ENCODE measurements at regions not wholly inside any gene's neighbourhood (a gene's known extent, or its start where the extent isn't known, plus 50 kb on each side); places are given as distances from the start of the nearest gene placed in this dataset.

DNA sequence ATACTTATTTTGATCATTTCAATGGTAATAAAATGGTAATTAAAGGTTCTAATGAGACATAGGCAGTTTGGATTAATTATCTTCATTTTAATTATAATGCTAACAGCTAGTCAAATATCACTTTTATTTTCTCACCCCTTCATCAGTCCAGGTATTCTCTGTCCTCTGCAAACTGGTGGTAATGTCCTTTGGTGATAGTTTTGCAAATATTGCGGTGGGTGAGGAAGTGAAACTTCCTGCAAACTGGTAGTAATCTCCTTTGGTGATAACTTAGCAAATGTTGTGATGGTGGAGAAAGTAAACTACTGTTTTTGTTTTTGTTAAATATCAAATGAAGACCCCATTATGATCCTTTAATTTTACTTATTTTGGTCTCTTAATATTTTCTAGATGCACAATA is 209.0 kb downstream of the AMY1C start:
- Histone ChIP-seq H3K4me3 (ENCODE audit: low read length) (no peak overlapping the region), H3K4me2 (ENCODE audit: low read depth, low read length, poor library complexity, severe bottlenecking) (no peak overlapping the region), H3K36me3 (ENCODE audit: insufficient read depth, low read length) (no peaks in the 10 kb centered on the region), H3K9me3 (ENCODE audit: low read length) (peaks cover 25% of the 10 kb centered on the region), H3K9me2 (replicated peaks; ENCODE audit: insufficient read depth, low read length) (no peaks in the 10 kb centered on the region), H4K20me1 (ENCODE audit: insufficient read depth, low read depth, low read length) (no peaks in the 10 kb centered on the region), H3K4me1 (ENCODE audit: low read length) (no peaks in the 10 kb centered on the region), H3K27ac (ENCODE audit: low read length) (no peak overlapping the region), H3K27me3 (ENCODE audit: low read length) (no peaks in the 10 kb centered on the region), H3K79me2 (ENCODE audit: low read length) (no peaks in the 10 kb centered on the region), H3K9ac (ENCODE audit: low read length) (no peak overlapping the region), H2AFZ (ENCODE audit: low read length) (no peak overlapping the region)
- DNase-seq, result no peak

DNA sequence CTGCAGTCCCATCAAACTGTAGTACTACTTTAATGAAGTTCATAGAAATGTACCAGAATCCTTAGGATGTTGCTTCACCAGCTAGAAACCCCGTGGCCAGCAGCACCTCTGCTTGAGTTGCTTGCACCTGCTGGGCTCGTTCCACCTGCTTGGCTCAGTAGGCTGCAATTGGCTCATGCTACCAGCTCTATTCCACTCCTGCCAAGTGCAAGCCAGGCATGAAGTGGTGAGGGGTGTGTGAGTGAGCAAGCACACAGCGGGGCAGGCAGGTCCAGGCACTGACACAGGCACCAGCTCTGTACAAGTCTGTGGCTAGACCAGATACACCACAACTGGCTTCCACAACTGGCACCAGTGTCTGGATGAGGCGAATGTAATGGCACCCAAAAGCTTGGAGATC is 209.9 kb downstream of the AMY1C start:
- H3K9me3 ChIP-seq (ENCODE audit: low read length), result peaks cover 28% of the 10 kb centered on the region
- no peak overlapping the region for H2AFZ ChIP-seq (ENCODE audit: low read length)
- no peaks in the 10 kb centered on the region for H3K79me2 ChIP-seq (ENCODE audit: low read length)
- no peak overlapping the region for H3K9ac ChIP-seq (ENCODE audit: low read length)
- no peaks in the 10 kb centered on the region for H3K9me2 ChIP-seq (replicated peaks; ENCODE audit: insufficient read depth, low read length)
- no peaks in the 10 kb centered on the region for H4K20me1 ChIP-seq (ENCODE audit: insufficient read depth, low read depth, low read length)
- no peak overlapping the region for H3K4me2 ChIP-seq (ENCODE audit: low read depth, low read length, poor library complexity, severe bottlenecking)
- no peaks in the 10 kb centered on the region for H3K4me1 ChIP-seq (ENCODE audit: low read length)
- no peak overlapping the region for H3K27ac ChIP-seq (ENCODE audit: low read length)
- no peak overlapping the region for H3K4me3 ChIP-seq (ENCODE audit: low read length)
- no peaks in the 10 kb centered on the region for H3K27me3 ChIP-seq (ENCODE audit: low read length)
- H3K36me3 ChIP-seq (ENCODE audit: insufficient read depth, low read length), result no peaks in the 10 kb centered on the region
- DNase-seq, result no peak

DNA sequence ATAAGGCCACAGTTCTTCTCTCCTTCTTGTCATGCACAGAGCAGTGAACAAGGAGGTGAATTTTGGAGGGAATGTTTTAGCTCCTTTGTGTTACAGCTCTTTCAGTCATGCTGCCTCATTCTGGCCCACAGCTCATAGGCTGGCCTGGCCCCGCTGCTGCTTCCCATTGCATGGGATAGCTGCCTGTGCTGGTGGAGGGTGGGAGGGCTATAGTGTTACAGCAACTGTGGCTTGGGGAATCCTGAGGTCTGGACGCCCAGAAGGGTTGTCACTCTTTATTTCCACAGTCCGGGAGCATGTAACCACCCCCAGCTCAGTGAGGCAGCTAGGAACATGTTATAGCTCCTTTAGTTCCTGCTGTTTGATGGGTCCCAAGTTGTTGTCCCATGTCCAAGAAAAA is 210.3 kb downstream of the AMY1C start:
- Histone ChIP-seq H3K27me3 (ENCODE audit: low read length) (no peaks in the 10 kb centered on the region), H3K9me2 (replicated peaks; ENCODE audit: insufficient read depth, low read length) (no peaks in the 10 kb centered on the region), H3K36me3 (ENCODE audit: insufficient read depth, low read length) (no peaks in the 10 kb centered on the region), H3K4me2 (ENCODE audit: low read depth, low read length, poor library complexity, severe bottlenecking) (no peak overlapping the region), H3K4me1 (ENCODE audit: low read length) (no peaks in the 10 kb centered on the region), H3K9ac (ENCODE audit: low read length) (no peak overlapping the region), H3K4me3 (ENCODE audit: low read length) (no peak overlapping the region), H3K9me3 (ENCODE audit: low read length) (peaks cover 28% of the 10 kb centered on the region), H2AFZ (ENCODE audit: low read length) (no peak overlapping the region), H3K79me2 (ENCODE audit: low read length) (no peaks in the 10 kb centered on the region), H4K20me1 (ENCODE audit: insufficient read depth, low read depth, low read length) (no peaks in the 10 kb centered on the region), H3K27ac (ENCODE audit: low read length) (no peak overlapping the region)
- DNase-seq, result no peak

DNA sequence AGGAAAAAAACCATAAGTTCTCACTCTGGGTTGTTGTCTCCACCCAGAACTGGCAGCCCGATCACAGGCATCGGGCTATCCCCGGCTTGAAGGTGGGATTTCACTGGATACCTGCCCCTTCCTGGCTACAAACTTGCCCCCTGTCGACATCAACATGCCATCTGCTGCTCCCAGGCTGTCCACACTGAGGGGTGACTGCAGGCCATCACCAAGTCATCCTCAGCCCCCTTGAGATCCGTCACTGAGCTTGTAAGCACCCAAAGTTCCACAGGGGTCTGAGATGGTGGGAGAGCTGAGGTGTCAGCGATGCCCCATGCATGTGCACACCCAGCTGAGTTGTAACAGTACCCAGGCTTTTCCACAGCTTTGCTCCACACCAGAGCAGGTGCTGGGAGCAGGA is 211.0 kb downstream of the AMY1C start:
- Histone ChIP-seq H2AFZ (ENCODE audit: low read length) (no peak overlapping the region), H3K4me3 (ENCODE audit: low read length) (no peak overlapping the region), H3K4me2 (ENCODE audit: low read depth, low read length, poor library complexity, severe bottlenecking) (no peak overlapping the region), H4K20me1 (ENCODE audit: insufficient read depth, low read depth, low read length) (no peaks in the 10 kb centered on the region), H3K27me3 (ENCODE audit: low read length) (no peaks in the 10 kb centered on the region), H3K9me3 (ENCODE audit: low read length) (peaks cover 28% of the 10 kb centered on the region), H3K9ac (ENCODE audit: low read length) (no peak overlapping the region), H3K79me2 (ENCODE audit: low read length) (no peaks in the 10 kb centered on the region), H3K27ac (ENCODE audit: low read length) (no peak overlapping the region), H3K36me3 (ENCODE audit: insufficient read depth, low read length) (no peaks in the 10 kb centered on the region), H3K4me1 (ENCODE audit: low read length) (no peaks in the 10 kb centered on the region), H3K9me2 (replicated peaks; ENCODE audit: insufficient read depth, low read length) (no peaks in the 10 kb centered on the region)
- DNase-seq, result no peak

DNA sequence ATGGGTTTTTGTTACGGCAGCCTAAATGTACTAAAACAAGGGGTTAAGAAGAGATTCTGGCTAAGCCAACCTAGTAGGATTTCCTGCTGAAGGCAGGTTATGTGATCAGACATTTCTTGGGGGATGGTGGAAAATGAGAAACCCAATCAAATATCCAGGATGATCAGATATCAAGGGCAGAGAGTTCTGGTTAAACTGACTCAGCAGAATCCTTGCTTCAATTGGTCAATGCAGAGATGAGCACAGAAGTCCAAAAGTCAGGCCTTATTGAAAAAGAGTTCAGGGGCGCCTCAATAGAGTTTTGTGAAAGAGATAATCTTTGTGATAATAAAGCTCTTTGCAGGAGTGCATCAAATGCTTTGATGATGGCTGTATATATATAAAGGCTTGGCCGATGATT is 237.1 kb downstream of the AMY1C start:
- Histone ChIP-seq H4K20me1 (ENCODE audit: insufficient read depth, low read depth, low read length) (no peaks in the 10 kb centered on the region), H3K9ac (ENCODE audit: low read length) (no peak overlapping the region), H3K4me3 (ENCODE audit: low read length) (no peak overlapping the region)

DNA sequence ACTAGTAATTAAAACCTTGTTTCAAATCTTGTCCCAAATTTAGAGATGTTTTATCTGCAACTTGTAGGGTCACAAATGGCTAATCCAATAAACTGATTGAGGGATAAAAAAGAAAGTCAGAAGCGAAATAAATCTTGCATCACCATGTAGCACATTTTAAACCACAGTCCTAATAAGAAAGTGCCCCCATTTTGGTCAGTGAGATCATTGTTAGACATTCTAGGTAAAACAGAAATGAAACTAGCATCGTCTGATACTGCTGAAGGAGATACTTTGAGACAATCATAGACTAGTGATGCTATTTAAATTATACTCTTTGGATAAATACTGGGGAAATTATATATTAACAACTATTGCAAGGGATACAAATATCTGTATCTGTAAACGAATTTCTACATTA is 247.9 kb downstream of the AMY1C start:
- Histone ChIP-seq H3K36me3 (ENCODE audit: insufficient read depth, low read length) (no peaks in the 10 kb centered on the region), H3K4me2 (ENCODE audit: low read depth, low read length, poor library complexity, severe bottlenecking) (no peak overlapping the region), H3K79me2 (ENCODE audit: low read length) (no peaks in the 10 kb centered on the region), H3K4me1 (ENCODE audit: low read length) (no peaks in the 10 kb centered on the region), H3K27me3 (ENCODE audit: low read length) (no peaks in the 10 kb centered on the region), H3K9me2 (replicated peaks; ENCODE audit: insufficient read depth, low read length) (no peaks in the 10 kb centered on the region), H3K4me3 (ENCODE audit: low read length) (no peak overlapping the region), H3K27ac (ENCODE audit: low read length) (no peak overlapping the region), H3K9ac (ENCODE audit: low read length) (no peak overlapping the region), H2AFZ (ENCODE audit: low read length) (no peak overlapping the region), H4K20me1 (ENCODE audit: insufficient read depth, low read depth, low read length) (no peaks in the 10 kb centered on the region), H3K9me3 (ENCODE audit: low read length) (peaks cover 12% of the 10 kb centered on the region; the same call in 1 of the 2 replicates)
- DNase-seq, result no peak

More for the DNA sequence above, 237.1 kb downstream of the AMY1C start:
- Histone ChIP-seq H3K79me2 (ENCODE audit: low read length) (no peaks in the 10 kb centered on the region), H3K4me1 (ENCODE audit: low read length) (no peaks in the 10 kb centered on the region), H3K4me2 (ENCODE audit: low read depth, low read length, poor library complexity, severe bottlenecking) (no peak overlapping the region), H2AFZ (ENCODE audit: low read length) (no peak overlapping the region), H3K9me2 (replicated peaks; ENCODE audit: insufficient read depth, low read length) (no peaks in the 10 kb centered on the region), H3K27me3 (ENCODE audit: low read length) (no peaks in the 10 kb centered on the region), H3K9me3 (ENCODE audit: low read length) (peaks cover 7% of the 10 kb centered on the region; the same call in 1 of the 2 replicates), H3K36me3 (ENCODE audit: insufficient read depth, low read length) (no peaks in the 10 kb centered on the region), H3K27ac (ENCODE audit: low read length) (no peak overlapping the region)
- DNase-seq, result no peak

DNA sequence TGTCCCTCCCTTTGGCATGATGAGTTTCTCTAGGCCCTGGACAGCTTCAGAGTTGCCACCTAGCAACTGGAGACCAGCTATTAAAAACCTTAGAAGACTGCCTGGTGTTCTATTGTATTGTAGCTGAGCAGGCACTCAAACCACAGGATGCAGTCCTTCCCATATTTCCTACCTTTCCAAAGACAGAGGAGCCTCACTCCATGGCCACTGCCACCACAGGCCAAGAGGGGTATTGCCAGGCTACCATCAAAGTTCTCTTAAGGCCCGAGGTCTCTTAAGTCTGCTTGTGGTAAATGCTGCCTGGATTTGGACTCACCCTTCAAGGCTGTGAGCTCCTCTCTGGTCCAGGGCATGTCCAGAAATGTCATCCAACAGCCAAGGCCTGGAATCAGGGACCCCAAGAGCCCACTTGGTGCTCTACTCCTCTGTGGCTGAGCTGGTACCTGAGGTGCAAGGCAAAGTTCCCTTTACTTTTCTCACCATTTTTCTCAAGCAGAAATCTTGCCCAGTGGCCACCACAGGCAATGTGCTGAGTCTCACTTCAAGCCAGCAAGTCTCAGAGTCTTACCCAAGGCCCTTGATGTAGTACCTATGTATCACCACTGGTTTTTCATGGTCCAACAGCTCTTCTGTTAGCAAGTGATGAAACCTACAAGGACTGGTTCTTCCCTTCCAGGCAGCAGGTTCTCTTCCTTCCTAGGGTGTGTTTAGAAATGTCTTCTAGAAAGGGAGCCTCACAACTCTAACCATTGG is 269.4 kb downstream of the AMY1C start:
- no peak overlapping the region for H3K4me3 ChIP-seq (ENCODE audit: low read length)
- H3K79me2 ChIP-seq (ENCODE audit: low read length), result no peaks in the 10 kb centered on the region
- H3K9ac ChIP-seq (ENCODE audit: low read length), result no peak overlapping the region
- no peaks in the 10 kb centered on the region for H4K20me1 ChIP-seq (ENCODE audit: insufficient read depth, low read depth, low read length)
- no peaks in the 10 kb centered on the region for H3K9me2 ChIP-seq (replicated peaks; ENCODE audit: insufficient read depth, low read length)
- H3K4me2 ChIP-seq (ENCODE audit: low read depth, low read length, poor library complexity, severe bottlenecking), result no peak overlapping the region
- no peak for DNase-seq
- no peaks in the 10 kb centered on the region for H3K27me3 ChIP-seq (ENCODE audit: low read length)
- no peak overlapping the region for H2AFZ ChIP-seq (ENCODE audit: low read length)
- H3K27ac ChIP-seq (ENCODE audit: low read length), result no peak overlapping the region
- no peaks in the 10 kb centered on the region for H3K36me3 ChIP-seq (ENCODE audit: insufficient read depth, low read length)
- peaks cover 42% of the 10 kb centered on the region for H3K9me3 ChIP-seq (ENCODE audit: low read length)
- no peaks in the 10 kb centered on the region for H3K4me1 ChIP-seq (ENCODE audit: low read length)

DNA sequence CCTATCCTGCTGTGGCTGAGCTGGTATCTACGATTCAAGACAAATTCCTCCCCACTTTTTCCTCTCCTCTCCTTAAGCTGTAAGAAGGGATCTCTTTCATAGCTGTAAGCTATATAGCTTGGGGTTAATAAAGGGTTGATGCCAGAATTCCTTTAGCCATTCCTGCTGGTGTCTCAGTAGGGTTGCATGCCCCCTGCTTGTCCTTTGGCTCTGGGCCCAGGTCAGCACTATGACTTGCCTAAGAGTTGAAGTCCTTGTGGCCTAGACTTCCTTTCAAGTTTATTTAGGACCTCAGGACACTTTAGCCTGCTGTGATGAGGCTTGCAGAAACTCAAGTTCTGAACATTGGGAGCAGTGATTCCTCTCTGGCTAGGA is 270.0 kb downstream of the AMY1C start:
- Histone ChIP-seq H3K9me2 (replicated peaks; ENCODE audit: insufficient read depth, low read length) (no peaks in the 10 kb centered on the region), H3K9me3 (ENCODE audit: low read length) (peaks cover 44% of the 10 kb centered on the region), H2AFZ (ENCODE audit: low read length) (no peak overlapping the region), H3K36me3 (ENCODE audit: insufficient read depth, low read length) (no peaks in the 10 kb centered on the region), H3K79me2 (ENCODE audit: low read length) (no peaks in the 10 kb centered on the region), H3K27me3 (ENCODE audit: low read length) (no peaks in the 10 kb centered on the region), H3K27ac (ENCODE audit: low read length) (no peak overlapping the region), H3K4me3 (ENCODE audit: low read length) (no peak overlapping the region), H3K4me2 (ENCODE audit: low read depth, low read length, poor library complexity, severe bottlenecking) (no peak overlapping the region), H3K4me1 (ENCODE audit: low read length) (no peaks in the 10 kb centered on the region), H3K9ac (ENCODE audit: low read length) (no peak overlapping the region), H4K20me1 (ENCODE audit: insufficient read depth, low read depth, low read length) (no peaks in the 10 kb centered on the region)
- no peak for DNase-seq

Measured in Karpas-422 (cell line).